ENCODE measurements at regions not wholly inside any gene's neighbourhood (a gene's known extent, or its start where the extent isn't known, plus 50 kb on each side); places are given as distances from the start of the nearest gene placed in this dataset.

DNA sequence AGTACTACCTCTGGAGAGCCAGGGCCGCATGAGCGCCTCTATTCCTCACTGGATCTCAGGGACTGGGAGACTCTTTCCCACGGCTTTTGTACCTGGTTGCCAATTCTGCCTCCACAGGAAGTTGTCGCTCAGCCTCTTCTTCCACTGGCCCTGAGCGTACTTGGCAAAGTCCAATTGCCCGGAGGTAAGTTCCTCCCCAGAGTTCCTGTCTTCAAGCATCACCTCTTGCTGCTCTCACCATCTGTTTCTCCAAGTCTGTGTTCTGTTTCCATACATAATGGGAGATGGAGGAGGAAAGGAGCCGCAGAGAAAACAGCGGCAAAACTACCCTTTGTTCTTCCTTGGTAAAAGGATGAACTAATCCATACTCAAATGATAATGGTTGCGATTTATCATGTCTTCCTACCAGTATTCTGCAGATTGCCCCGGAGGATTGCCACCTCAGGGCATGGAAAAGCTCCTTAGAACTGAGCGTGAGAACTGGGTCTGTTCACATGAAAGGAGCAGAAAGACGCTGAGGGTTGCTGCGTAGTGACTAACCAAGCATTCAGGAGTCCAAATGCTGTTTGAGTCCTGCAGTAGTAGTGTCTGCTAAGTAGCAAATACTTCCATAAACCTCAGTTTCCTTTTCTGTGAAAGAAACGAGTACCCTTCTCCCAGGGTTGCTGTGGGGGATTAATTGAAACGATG lies 170.2 kb upstream of the GLI3 start (continued):
- TF ChIP-seq ZFX (IDR thresholded peaks at IDR 0.05) = no peak
- no peak for TF ChIP-seq TCF7L2 (IDR thresholded peaks at IDR 0.05; ENCODE audit: borderline replicate concordance, extremely low read depth, insufficient read depth, insufficient read length)
- TF ChIP-seq EGR1 (IDR thresholded peaks at IDR 0.05; ENCODE audit: low read depth) = no peak
- TF ChIP-seq JUND (IDR thresholded peaks at IDR 0.05) = no peak
- TF ChIP-seq RAD21 (IDR thresholded peaks at IDR 0.05; ENCODE audit: low read depth) = no peak
- TF ChIP-seq SIN3A (IDR thresholded peaks at IDR 0.05; ENCODE audit: low read depth) = no peak

- H4K20me1 ChIP-seq (ENCODE audit: insufficient read depth) = no peaks in the 10 kb centered on the region
- BruUV-seq (replicated peaks) = no TSS peak
- TF ChIP-seq SIN3A (IDR thresholded peaks at IDR 0.05; ENCODE audit: low read depth) (no peak), JUND (IDR thresholded peaks at IDR 0.05) (no peak), POLR2A (IDR thresholded peaks at IDR 0.05; ENCODE audit: borderline replicate concordance, extremely low read depth, insufficient read depth, insufficient read length) (no peak), SRF (IDR thresholded peaks at IDR 0.05; ENCODE audit: low read depth) (no peak), YY1 (IDR thresholded peaks at IDR 0.05; ENCODE audit: extremely low read depth, insufficient replicate concordance, low read depth, low read length) (no peak), ZBTB33 (IDR thresholded peaks at IDR 0.05; ENCODE audit: extremely low read depth, insufficient replicate concordance, low read length) (no peak), FOSL1 (IDR thresholded peaks at IDR 0.05; ENCODE audit: low read depth) (no peak), CEBPB (IDR thresholded peaks at IDR 0.05; ENCODE audit: low read depth) (no peak), SP1 (IDR thresholded peaks at IDR 0.05; ENCODE audit: low read depth) (no peak)
- TF ChIP-seq, protein P1, sequence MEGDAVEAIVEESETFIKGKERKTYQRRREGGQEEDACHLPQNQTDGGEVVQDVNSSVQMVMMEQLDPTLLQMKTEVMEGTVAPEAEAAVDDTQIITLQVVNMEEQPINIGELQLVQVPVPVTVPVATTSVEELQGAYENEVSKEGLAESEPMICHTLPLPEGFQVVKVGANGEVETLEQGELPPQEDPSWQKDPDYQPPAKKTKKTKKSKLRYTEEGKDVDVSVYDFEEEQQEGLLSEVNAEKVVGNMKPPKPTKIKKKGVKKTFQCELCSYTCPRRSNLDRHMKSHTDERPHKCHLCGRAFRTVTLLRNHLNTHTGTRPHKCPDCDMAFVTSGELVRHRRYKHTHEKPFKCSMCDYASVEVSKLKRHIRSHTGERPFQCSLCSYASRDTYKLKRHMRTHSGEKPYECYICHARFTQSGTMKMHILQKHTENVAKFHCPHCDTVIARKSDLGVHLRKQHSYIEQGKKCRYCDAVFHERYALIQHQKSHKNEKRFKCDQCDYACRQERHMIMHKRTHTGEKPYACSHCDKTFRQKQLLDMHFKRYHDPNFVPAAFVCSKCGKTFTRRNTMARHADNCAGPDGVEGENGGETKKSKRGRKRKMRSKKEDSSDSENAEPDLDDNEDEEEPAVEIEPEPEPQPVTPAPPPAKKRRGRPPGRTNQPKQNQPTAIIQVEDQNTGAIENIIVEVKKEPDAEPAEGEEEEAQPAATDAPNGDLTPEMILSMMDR (IDR thresholded peaks at IDR 0.05 in 2 of 3, conservative IDR thresholded peaks at IDR 0.05 in 1 of 3; ENCODE audit: borderline replicate concordance in 1 of 3, insufficient read depth in 1 of 3, low read depth in 2 of 3, low read length in 2 of 3) = no peak
- no peak overlapping the region for H3K27ac ChIP-seq (ENCODE audit: low read depth, low read length)
- H3K4me1 ChIP-seq (ENCODE audit: control insufficient read depth in 1 of 2, insufficient read depth in 2 of 2, low read length in 2 of 2) = no peaks in the 10 kb centered on the region
- no peak overlapping the region for H3K4me2 ChIP-seq (ENCODE audit: low read length)
- H3K9me2 ChIP-seq (ENCODE audit: insufficient read depth) = no peaks in the 10 kb centered on the region
- no peak for ATAC-seq
- no peaks in the 10 kb centered on the region for H3K9me3 ChIP-seq (ENCODE audit: control insufficient read depth in 1 of 2, insufficient read depth in 1 of 2, low read depth in 1 of 2, low read length in 2 of 2)
- CTCF ChIA-PET = no interaction called here
- POLR2A ChIA-PET = no interaction called here
- no peaks in the 10 kb centered on the region for H3K79me2 ChIP-seq (ENCODE audit: insufficient read depth, low read length)
- no peaks in the 10 kb centered on the region for H3K27me3 ChIP-seq (ENCODE audit: insufficient read depth, low read length)
- RAD21 ChIA-PET (ENCODE audit: low non-redundant PET in 1 of 2, low total read pairs in 2 of 2, uncharacterized antibody in 2 of 2, unreplicated experiment in 2 of 2) = no interaction called here
- H2AFZ ChIP-seq (ENCODE audit: low read depth, low read length, poor library complexity, severe bottlenecking) = no peak overlapping the region
- no peak for DNase-seq (ENCODE audit: low read depth, low spot score)
- no peaks in the 10 kb centered on the region for H3K36me3 ChIP-seq (ENCODE audit: control insufficient read depth in 1 of 2, insufficient read depth in 2 of 2, low read length in 2 of 2)
- intact Hi-C loops (cut with micrococcal nuclease) = no loop called here
- no peak overlapping the region for H3K9ac ChIP-seq (ENCODE audit: low read length)
- no peak overlapping the region for H3K4me3 ChIP-seq (replicated peaks in 1 of 2; ENCODE audit: low read depth in 1 of 2, low read length in 2 of 2)
Measured at GRCh38 chr7:42406358-42406757, 169.3 kb upstream of the GLI3 start.
